ENCODE measurements at regions not wholly inside any gene's neighbourhood (a gene's known extent, or its start where the extent isn't known, plus 50 kb on each side); places are given as distances from the start of the nearest gene placed in this dataset.

- TF ChIP-seq CTCF (IDR thresholded peaks at IDR 0.05; ENCODE audit: insufficient read depth, low read length): no peak
- no peak for TF ChIP-seq POLR2AphosphoS5 (IDR thresholded peaks at IDR 0.05; ENCODE audit: low read depth)
- TF ChIP-seq GABPA (IDR thresholded peaks at IDR 0.05; ENCODE audit: low read depth): no peak
Observed at GRCh38 chr14:106808458-106808857, 1282.1 kb downstream of the TMEM121 start.
